ENCODE measurements at regions not wholly inside any gene's neighbourhood (a gene's known extent, or its start where the extent isn't known, plus 50 kb on each side); places are given as distances from the start of the nearest gene placed in this dataset.

DNA sequence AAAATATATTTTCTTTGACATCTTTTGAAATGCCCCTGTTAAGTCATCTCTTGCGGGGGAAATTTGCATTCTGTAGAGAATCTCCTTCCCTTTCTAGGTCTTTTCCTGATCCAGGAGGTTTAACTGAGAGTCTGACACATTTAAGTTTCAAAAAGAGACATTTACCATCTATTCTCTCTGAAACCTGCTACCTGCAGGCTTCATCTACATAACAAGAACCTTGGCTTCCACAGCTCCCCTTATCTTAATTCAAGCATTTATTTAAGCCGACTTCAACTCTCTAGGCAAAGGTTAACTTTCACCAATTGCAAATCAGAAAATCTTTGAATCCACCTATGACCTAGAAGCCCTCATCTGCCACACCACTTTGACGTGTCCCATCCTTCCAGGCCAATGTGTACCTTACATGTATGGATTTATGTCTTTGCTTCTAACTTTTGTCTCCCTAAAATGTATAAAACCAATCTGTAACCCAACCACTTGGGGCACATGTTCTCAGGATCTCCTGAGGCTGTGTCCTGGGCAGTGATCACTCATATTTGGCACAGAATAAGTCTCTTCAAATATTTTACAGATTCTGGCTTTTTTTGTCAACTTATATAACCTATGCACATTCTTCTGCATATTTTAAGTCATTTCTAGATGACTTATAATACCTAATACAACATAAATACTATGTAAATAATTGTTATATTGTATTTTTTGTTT, 666.7 kb downstream of the UTRN start:
- TF ChIP-seq, protein P1, sequence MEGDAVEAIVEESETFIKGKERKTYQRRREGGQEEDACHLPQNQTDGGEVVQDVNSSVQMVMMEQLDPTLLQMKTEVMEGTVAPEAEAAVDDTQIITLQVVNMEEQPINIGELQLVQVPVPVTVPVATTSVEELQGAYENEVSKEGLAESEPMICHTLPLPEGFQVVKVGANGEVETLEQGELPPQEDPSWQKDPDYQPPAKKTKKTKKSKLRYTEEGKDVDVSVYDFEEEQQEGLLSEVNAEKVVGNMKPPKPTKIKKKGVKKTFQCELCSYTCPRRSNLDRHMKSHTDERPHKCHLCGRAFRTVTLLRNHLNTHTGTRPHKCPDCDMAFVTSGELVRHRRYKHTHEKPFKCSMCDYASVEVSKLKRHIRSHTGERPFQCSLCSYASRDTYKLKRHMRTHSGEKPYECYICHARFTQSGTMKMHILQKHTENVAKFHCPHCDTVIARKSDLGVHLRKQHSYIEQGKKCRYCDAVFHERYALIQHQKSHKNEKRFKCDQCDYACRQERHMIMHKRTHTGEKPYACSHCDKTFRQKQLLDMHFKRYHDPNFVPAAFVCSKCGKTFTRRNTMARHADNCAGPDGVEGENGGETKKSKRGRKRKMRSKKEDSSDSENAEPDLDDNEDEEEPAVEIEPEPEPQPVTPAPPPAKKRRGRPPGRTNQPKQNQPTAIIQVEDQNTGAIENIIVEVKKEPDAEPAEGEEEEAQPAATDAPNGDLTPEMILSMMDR (IDR thresholded peaks at IDR 0.05) = no peak
- TF ChIP-seq ZFX (IDR thresholded peaks at IDR 0.05; ENCODE audit: borderline replicate concordance) = no peak

Measured in 22Rv1 (cell line).